Globus pallidus (tissue), 1 donor: ENCODE measurements at regions not wholly inside any gene's neighbourhood (a gene's known extent, or its start where the extent isn't known, plus 50 kb on each side); places are given as distances from the start of the nearest gene placed in this dataset.
A peak's percentile ranks its signal among the peaks of the same experiment; 100 is the strongest.
"Not testable (repeated sequence)": the region's sequence is repeated elsewhere in the genome, so short reads cannot be mapped to it uniquely, and the experiment has no call there.

ENCODE experiments used
- DNase-seq: peaks from one replicate; pipeline ENCODE4 v3.0.0-alpha.2; 2015; ENCODE audit warnings: low spot score

GRCh38 chr21:19076031-19076430 is 672.4 kb upstream of the TMPRSS15 start:
- no peak for DNase-seq

GRCh38 chr21:19109694-19110093 is 706.1 kb upstream of the TMPRSS15 start:
- no peak for DNase-seq

- DNase-seq: not testable (repeated sequence)
Observed at GRCh38 chr21:19119259-19119658, 715.7 kb upstream of the TMPRSS15 start.

- DNase-seq: no peak
Observed at GRCh38 chr21:19120591-19120990, 717.0 kb upstream of the TMPRSS15 start.

GRCh38 chr21:19122356-19122755 is 718.8 kb upstream of the TMPRSS15 start:
- no peak for DNase-seq

GRCh38 chr21:19123053-19123452 is 719.5 kb upstream of the TMPRSS15 start:
- DNase-seq: peak; percentile 12

GRCh38 chr21:19123525-19123924 is 719.9 kb upstream of the TMPRSS15 start:
- DNase-seq: no peak

GRCh38 chr21:19124691-19125090 is 721.1 kb upstream of the TMPRSS15 start:
- no peak for DNase-seq

- DNase-seq: no peak
Observed at GRCh38 chr21:19130379-19131028, 726.9 kb upstream of the TMPRSS15 start.

GRCh38 chr21:19141511-19141910 is 737.9 kb upstream of the TMPRSS15 start:
- no peak for DNase-seq

- no peak for DNase-seq
Observed at GRCh38 chr21:19145682-19146293, 742.2 kb upstream of the TMPRSS15 start.

- DNase-seq: no peak
Observed at GRCh38 chr21:19148056-19148455, 744.5 kb upstream of the TMPRSS15 start.

GRCh38 chr21:19171585-19171984 is 768.0 kb upstream of the TMPRSS15 start:
- no peak for DNase-seq

GRCh38 chr21:19181604-19182140 is 778.1 kb upstream of the TMPRSS15 start:
- no peak for DNase-seq

GRCh38 chr21:19197950-19198349 is 794.4 kb upstream of the TMPRSS15 start:
- no peak for DNase-seq

- no peak for DNase-seq
Observed at GRCh38 chr21:19198801-19199200, 795.2 kb upstream of the TMPRSS15 start.

GRCh38 chr21:19218163-19218562 is 814.6 kb upstream of the TMPRSS15 start:
- no peak for DNase-seq

GRCh38 chr21:19224090-19224489 is 820.5 kb upstream of the TMPRSS15 start:
- DNase-seq: no peak

- DNase-seq: no peak
Observed at GRCh38 chr21:19228226-19228625, 824.6 kb upstream of the TMPRSS15 start.

GRCh38 chr21:19233841-19234240 is 830.3 kb upstream of the TMPRSS15 start:
- DNase-seq: not testable (repeated sequence)

- no peak for DNase-seq
Observed at GRCh38 chr21:19236209-19236608, 832.6 kb upstream of the TMPRSS15 start.

GRCh38 chr21:19237608-19238007 is 834.0 kb upstream of the TMPRSS15 start:
- DNase-seq: peak; percentile 13

- DNase-seq: no peak
Observed at GRCh38 chr21:19239696-19240095, 836.1 kb upstream of the TMPRSS15 start.
